SK-N-SH treated with all-trans-retinoic acid at 6 μM for 48 hours (cell line): ENCODE measurements at regions not wholly inside any gene's neighbourhood (a gene's known extent, or its start where the extent isn't known, plus 50 kb on each side); places are given as distances from the start of the nearest gene placed in this dataset.

ENCODE experiments used
- BACH2 ChIP-seq: fragments of 250-450 bp; sonication (Bioruptor Pico); IDR thresholded peaks from 2 replicates; pipeline ENCODE4 v1.9.0; 2021; ENCODE audit warnings: mild to moderate bottlenecking, borderline replicate concordance
- CREB5 ChIP-seq: fragments of 250-450 bp; sonication (Bioruptor Pico); IDR thresholded peaks from 2 replicates; pipeline ENCODE4 v1.5.1; 2020; ENCODE audit warnings: low read depth, mild to moderate bottlenecking, moderate library complexity
- ESRRG ChIP-seq: fragments of 250-450 bp; sonication (Bioruptor Pico); IDR thresholded peaks from 2 replicates; pipeline ENCODE4 v1.6.1; 2021; ENCODE audit warnings: mild to moderate bottlenecking
- GLIS3 ChIP-seq: fragments of 250-450 bp; sonication (Bioruptor Pico); IDR thresholded peaks from 2 replicates; pipeline ENCODE4 v1.5.0; 2020; ENCODE audit warnings: mild to moderate bottlenecking, moderate library complexity
- ZFP3 ChIP-seq: fragments of 250-450 bp; sonication (Bioruptor Pico); IDR thresholded peaks from 2 replicates; pipeline ENCODE4 v1.5.0; 2020; ENCODE audit warnings: mild to moderate bottlenecking, moderate library complexity
- ZFP30 ChIP-seq: fragments of 450-650 bp; formaldehyde crosslinking; IDR thresholded peaks from 2 replicates; pipeline ENCODE4 v1.5.0; 2022; ENCODE audit warnings: mild to moderate bottlenecking, moderate library complexity
- ZNF565 ChIP-seq: fragments of 450-650 bp; formaldehyde crosslinking; conservative IDR thresholded peaks from 2 replicates; pipeline ENCODE4 v1.5.0; 2020; ENCODE audit warnings: low read depth, mild to moderate bottlenecking, moderate library complexity

GRCh38 chr7:25852211-25852938 lies 299.6 kb upstream of the NFE2L3 start:
- TF ChIP-seq ESRRG (CRISPR knock-in tag) (no peak), BACH2 (CRISPR knock-in tag) (no peak), GLIS3 (CRISPR knock-in tag) (no peak), CREB5 (no peak), ZFP30 (no peak), ZFP3 (CRISPR knock-in tag) (no peak), ZNF565 (no peak)
